GM21717 (cell line): ENCODE measurements at regions not wholly inside any gene's neighbourhood (a gene's known extent, or its start where the extent isn't known, plus 50 kb on each side); places are given as distances from the start of the nearest gene placed in this dataset.

Experiments used
- ATAC-seq: cut with Tn5 transposase; IDR thresholded peaks from one replicate; pipeline ENCODE4 v1.9.1; 2021; ENCODE audit warnings: mild to moderate bottlenecking, moderate library complexity; ENCODE audit not compliant: unreplicated experiment

GRCh38 chr20:40103420-40103819, 585.6 kb downstream of the MAFB start:
- no peak for ATAC-seq

DNA sequence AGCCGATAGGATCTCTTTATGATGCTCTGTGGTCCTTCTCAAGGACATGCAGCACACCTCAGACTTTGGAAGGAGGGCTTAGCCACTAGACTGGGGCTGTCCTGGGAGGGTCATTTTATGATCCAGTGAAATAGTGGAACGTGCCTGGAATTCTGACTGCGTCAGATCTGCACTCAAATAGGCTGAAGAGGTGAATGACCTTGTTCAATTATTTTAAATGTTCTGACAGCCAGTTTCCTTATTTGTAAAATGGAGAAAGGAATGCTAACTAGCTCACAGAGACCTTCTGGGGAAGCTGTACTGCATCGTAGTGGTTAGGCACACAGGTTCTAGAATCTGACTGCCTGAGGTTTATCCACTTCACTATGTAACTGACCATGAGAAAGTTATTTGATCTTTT, 587.5 kb downstream of the MAFB start:
- ATAC-seq: no peak

DNA sequence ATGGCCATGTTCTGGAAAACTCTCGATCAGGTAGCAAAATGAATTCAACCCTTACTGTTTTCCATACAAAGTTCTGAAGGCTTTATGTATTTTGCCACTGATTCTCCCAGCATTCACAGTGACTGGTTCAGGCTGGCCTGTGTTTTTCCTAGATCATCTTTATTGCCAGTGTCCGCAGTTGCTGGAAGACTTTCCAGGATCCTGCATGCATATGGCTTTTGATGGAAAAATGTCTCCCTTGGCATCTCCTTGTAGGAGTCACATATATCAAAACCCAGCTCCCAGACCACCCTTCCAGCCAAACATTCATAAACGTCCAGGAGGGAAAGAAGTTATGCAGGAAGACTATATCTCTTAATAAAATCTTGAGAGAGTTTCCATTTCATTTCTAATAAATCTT, 588.8 kb downstream of the MAFB start:
- ATAC-seq: no peak

DNA sequence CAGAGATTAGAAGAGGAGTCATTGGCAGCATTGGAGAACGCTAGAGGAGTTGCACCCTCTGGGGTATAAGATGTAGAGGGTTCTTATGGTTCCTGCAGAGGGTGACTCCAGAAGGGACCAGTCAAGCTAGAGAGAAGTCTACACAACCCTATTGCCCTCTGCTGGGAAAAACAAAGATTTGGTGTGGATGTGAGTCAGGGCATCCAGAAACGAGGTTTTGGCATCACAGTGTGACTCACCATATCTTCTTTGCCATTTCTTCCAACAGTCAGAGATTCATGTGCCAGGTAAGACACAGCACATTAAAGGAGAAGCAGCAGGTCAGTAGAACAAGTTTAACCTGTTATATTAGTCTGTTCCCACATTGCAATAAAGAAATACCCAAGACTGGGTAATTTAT, 598.8 kb downstream of the MAFB start:
- ATAC-seq: no peak

DNA sequence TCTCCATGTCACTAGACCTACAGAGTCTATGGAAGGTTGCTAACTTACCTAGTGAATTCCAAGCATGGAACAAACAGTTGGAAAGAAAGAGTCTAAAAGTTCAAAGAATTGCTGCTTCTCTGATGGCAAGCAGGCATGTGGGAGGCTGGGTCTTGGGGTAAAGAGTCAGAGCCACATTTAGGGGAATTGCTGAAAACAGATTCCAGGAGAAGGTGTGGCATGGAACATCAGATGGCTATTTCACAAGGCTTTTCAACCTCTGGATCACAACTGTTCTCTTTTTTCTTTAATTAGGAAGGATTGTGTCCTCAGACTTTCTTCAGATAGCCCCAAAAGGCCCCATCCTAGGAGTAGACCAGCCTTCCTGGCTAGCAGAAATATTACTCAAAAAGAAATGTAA, 601.5 kb downstream of the MAFB start:
- ATAC-seq: no peak

DNA sequence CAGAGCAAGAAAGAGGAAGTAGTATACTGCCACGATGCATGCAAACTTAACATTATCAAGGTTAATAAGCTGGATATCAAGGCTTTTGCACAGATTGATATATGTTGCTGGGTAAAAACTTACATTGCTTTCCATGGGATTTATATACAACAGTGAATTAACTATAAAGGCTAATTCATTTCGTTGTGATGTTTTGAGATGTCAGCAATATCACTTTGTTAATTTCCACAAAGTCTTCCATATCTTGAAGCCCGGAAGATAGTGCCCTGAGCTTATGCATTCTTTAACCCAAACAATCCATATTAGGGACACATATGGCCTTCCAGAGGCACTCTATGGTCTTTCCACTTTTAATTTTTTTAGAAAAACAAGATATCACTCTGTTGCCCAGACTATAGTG, 603.5 kb downstream of the MAFB start:
- no peak for ATAC-seq

DNA sequence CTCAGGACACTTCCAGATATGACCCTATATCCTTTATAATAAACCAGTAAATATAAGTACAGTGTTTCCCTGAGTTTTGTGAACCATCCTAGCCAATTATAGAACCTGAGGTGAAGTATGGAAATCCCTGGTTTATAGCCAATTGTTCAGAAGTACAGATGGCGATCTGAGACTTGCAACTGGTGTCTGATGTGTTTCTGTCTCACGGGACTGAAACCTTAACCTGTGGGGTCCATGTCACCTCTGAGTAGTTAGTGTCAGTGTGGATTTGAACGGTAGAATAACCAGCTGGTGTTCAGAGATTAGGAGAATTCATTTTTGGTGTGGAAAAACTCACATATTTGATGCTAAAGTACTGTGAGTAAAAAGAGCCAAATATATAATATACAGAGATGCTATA, 606.6 kb downstream of the MAFB start:
- ATAC-seq: no peak

DNA sequence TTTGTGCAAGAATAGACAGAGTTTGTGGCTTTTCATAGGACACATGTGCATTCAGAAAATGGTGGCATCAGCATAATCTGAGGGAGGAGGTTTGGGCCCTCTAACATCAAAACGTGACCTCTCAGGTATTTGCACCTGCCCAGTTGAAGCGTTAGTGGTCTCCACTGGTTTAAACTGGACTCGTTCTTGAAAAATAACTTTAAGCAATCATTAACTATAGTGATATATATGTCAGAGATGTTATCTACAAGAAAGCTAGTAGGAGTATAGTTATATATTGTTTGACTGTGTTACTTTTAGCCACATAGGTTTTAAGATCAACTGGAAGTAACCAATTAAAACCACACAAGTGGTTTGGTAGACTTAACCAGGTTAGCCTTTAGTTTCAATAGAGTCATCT, 607.4 kb downstream of the MAFB start:
- no peak for ATAC-seq

DNA sequence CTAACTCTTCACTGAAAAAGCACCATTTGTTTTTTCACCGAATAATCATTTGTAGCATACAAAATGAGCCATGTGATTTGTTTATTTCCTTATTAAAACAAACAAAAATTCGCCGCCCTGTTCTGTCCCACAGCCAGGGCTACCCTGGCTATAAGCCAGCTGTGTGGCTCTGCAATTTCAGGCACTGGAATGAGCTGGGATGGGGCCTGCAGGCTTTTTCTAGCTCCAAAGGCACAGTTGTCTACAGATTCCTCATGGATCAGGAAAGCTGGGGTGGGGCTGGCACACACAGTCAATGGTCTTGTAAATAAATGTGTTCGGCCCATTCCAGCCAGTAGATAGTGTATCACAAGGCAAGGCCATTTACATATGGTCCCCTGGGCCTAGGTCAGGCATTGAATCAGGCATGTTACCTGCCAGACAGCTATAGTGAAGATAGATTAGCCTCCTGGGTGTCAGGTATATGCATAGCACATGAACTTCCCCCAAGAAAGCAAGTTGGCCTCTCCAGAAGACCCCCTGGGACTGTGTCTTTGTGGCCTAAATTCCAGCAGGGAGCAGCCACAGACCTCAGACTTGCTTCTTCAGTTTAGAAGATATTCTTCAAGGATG, 608.9 kb downstream of the MAFB start:
- no peak for ATAC-seq

- no peak for ATAC-seq
Measured at GRCh38 chr20:40073535-40074111, 615.4 kb downstream of the MAFB start.

GRCh38 chr20:40072907-40073306, 616.1 kb downstream of the MAFB start:
- no peak for ATAC-seq

- no peak for ATAC-seq
Measured at GRCh38 chr20:40056171-40056570, 632.9 kb downstream of the MAFB start.

DNA sequence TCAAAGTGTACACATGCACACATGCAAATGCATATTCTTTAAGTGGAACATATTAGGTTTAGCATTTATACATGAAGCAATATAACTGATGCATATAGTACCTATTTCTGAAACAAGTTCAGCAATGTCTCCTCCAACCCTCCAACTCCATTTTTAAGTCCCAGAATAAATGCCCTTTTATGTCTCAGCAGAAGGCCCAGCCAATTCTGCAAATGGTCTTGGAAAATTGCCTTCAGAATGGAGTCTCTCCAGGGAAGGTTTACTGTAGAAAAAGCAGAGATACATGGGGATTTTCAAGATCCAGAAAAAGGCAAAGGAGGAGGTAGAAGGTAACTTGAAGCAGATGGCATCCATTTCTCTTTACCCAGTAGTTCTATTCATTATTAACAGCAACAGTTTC, 633.3 kb downstream of the MAFB start:
- no peak for ATAC-seq

DNA sequence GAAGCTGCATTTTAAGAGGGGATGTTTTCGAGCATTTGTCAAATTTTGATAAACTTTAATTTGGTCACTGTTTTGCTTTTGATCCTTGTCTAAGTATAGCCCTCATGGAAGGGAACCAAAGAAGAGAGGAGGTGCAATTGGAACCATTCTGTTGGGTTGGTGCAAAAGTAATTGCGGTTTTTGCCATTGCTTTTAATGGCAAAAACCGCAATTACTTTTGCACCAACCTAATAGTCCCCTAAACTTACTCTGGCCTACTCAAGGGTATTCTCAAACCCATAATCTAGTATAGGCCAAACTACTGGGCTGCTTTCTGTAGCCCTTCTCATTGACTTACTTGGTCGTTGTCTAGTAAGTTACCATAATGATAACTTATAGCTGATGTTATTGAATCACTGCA, 634.7 kb downstream of the MAFB start:
- no peak for ATAC-seq

DNA sequence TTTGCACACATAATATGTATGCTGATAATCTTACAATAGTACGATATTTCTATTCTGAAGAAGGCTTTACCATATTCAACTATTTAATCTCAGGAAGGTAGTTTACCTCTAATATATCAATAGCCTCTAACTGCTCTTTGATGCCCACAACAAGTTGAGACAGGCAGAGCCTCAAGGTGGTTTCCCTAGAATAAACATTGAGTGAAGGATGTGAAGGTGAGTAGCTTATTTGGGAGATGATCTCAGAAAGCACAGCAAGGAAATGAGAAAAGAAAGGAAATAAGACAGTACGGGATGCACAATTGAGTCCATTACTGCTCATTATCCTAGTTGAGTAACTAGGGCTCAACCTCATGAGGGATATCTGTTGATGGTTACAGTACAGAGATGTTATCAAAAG, 638.4 kb downstream of the MAFB start:
- no peak for ATAC-seq

DNA sequence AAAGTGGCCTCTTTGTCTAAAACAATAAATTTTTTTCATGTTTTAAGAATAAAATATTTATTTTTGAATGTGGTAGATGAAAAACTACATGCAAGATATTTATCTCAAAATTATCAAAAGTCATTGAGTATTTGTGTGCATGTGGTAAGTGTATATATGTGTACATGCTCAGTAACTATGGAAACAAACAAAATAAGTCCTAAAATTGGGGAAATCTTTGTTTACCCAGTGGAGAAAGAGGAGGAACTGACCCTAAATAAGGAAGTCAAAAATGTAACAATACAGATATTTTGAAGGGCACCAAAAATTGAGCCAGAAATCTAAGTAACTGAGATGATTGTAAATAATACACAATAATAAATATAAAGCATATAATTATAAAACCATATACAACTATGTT, 639.2 kb downstream of the MAFB start:
- ATAC-seq: no peak

DNA sequence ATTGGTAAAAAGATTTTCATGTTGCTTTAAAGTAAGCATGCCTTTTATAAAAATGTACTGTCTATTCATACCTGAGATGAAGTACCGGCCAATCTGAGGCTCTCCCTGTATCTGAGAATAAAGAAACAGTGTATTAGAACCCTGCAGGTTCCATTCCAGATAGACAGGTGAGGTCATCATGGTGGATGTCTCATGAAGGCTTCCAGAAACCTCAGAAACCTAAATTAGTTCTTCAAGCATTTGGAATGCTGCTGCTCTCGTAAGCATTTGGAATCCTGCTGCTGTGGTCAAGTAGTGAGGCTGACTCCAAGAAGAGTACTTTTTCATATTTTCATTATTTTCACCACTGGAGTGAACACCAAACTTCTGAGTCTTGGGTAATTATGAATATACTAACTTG, 642.3 kb downstream of the MAFB start:
- no peak for ATAC-seq

DNA sequence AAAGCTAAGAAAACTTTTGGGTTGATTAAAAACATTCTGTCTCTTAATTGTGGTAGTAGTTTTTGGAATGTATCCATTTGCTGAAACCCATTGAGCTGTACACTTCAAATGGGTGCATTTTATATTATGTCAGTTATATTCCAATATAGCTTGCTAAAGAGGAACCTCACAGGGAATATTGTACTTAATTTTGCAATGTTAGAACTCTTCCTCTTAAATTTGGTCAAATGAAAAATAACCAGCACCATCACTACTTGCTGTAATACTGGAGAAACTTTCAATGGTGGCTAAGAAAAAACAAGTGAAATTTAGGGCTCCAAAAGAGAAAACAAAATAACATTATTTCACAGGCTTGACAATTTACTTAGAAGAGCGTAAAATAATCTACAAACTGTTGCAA, 651.5 kb downstream of the MAFB start:
- no peak for ATAC-seq

- ATAC-seq: no peak
Measured at GRCh38 chr20:40029589-40029988, 659.4 kb downstream of the MAFB start.

GRCh38 chr20:40019510-40019909, 669.5 kb downstream of the MAFB start:
- ATAC-seq: no peak

GRCh38 chr20:40017765-40018164, 671.3 kb downstream of the MAFB start:
- ATAC-seq: no peak

- no peak for ATAC-seq
Measured at GRCh38 chr20:40016890-40017289, 672.1 kb downstream of the MAFB start.

DNA sequence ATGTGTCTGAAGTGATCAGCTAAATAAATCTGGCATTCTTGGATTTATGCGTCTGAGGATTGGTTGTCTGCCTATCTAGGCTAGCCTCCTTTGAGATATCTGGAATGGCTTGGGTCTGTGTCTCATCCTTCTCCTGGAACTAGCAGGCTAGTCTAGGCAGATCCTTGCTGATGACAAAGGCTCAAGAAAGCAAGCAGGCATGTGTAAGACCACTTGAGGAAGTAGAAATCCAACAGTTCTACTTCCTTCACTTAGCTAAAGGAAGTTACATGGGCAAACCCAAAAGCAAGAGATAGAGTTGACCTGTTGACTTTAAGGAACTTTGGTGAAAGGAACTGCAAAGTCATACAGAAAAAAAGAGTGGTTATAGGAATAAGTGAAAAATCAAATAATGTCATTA, 672.6 kb downstream of the MAFB start:
- no peak for ATAC-seq
